HG03565 (cell line): ENCODE measurements at regions not wholly inside any gene's neighbourhood (a gene's known extent, or its start where the extent isn't known, plus 50 kb on each side); places are given as distances from the start of the nearest gene placed in this dataset.
"Not testable (repeated sequence)": the region's sequence is repeated elsewhere in the genome, so short reads cannot be mapped to it uniquely, and the experiment has no call there.

Experiments used
- ATAC-seq: cut with Tn5 transposase; IDR thresholded peaks from one replicate; pipeline ENCODE4 v1.9.1; 2021; ENCODE audit warnings: mild to moderate bottlenecking, moderate library complexity; ENCODE audit not compliant: unreplicated experiment

GRCh38 chrX:40852586-40852985, 117.2 kb upstream of the MED14 start:
- no peak for ATAC-seq

DNA sequence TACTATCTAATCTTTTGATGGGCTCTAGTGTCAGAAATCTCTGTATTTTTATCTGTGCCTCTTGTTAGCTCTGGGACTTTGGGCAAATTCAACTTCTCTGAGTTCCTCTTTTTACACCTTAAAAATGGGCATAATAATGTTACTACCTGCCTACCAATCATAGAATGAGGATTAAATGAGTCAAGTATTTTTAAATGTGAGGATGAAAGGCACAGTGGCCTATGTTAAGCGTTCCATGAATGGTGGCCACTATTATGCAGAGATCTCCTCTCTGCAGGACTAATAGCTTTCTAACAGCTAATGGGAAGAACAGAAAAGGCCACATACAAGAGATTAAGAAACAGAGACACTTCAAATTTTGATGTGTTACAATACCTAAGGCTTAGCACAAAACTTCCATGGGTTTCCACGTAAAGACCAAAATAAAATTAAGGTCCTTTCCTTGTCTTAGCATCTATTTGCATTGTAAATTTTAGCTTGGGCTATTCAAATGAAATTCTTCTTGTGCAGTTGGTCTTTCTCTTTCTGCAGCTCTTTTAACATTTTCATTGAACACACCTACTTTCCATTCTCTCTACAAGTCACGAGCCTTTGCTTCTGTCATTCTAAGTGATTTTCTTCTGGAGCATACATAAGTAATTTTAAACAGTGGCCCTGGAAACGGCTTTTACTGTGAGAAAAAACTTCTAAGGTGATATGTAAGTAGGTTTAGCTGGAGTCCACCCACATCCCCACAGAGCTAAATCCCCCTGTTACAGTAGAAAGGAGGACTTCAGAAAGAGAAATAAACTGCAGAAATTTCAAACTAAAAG, 117.9 kb upstream of the MED14 start:
- ATAC-seq: no peak

DNA sequence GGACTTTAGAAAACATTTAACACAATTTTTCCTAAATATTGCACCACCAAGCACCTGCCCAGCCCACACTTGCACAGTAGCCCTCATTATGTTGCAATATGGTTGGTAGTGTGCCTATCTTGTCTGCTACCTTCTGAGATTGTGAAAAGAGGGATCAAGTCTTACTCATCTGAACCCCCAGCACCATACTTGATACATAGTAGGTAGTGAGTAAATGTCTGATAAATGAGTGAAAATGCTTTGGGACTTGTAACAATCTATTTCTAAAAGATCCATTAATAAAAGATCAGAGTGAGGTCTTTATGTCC, 118.4 kb upstream of the MED14 start:
- no peak for ATAC-seq

- ATAC-seq: no peak
These were observed 118.9 kb upstream of the MED14 start for GRCh38 chrX:40854242-40854641.

DNA sequence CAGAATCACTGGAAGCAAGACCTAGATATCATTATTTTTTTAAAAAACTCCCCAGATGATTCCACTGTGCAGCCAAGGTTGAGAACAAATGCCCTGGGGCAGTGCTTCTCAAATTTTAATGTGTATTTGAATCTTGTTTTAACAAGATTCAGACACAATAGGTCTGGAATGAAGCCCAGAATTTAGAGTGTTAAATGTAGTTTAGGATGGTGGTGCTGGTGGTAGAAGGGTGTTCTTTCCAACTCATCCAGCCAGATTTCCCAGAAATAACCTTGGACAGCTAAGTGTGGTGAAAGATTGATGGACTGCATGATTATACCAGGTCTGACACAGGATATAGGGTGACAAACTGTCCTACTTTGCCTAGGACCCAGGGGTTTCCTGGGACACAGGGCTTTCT, 120.1 kb upstream of the MED14 start:
- no peak for ATAC-seq

DNA sequence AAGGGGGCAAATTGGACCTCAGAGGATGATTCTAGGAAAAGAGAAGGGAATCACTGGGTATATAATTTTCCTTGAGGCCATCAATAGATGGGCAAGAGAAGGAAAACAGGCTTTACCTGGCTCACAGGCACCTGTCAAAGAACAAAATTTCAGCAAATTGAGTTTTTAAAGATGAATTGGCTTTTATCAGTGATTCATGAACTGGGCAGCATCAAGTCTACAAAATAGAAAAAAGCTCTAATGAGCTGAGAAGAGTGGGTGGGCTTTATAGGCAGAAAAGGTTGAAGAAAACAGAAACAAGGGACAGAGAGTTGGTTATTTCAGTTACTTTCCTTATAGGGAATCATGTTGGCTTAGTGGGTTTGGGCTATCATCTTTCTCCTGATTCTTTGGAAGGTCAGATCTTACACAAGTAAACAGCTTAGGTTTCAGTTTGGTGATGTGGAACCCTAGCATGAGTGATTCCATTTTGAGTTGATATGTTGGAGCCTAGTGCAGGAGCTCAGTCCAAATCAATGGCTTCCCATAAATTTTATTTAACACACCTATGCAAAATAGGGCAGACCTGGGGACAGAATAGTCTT, 120.7 kb upstream of the MED14 start:
- no peak for ATAC-seq

DNA sequence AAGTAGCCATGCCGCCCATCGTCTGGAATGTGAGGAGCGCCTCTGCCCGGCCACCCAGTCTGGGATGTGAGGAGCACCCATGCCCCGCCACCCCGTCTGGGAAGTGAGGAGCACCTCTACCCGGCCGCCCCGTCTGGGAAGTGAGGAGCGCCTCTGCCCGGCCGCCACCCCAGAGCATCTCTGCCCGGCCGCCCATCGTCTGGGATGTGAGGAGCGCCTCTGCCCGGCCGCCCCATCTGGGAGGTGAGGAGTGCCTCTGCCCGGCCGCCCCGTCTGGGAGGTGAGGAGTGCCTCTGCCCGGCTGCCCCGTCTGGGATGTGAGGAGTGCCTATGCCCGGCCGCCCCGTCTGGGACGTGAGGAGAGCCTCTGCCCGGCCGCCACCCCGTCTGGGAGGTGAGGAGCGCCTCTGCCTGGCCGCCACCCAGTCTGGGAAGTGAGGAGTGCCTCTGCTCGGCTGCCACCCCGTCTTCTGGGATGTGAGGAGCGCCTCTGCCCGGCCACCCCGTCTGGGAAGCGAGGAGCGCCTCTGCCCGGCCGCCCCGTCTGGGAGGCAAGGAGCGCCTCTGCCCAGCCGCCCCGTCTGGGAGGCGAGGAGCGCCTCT, 126.7 kb upstream of the MED14 start:
- not testable (repeated sequence) for ATAC-seq

- ATAC-seq: not testable (repeated sequence)
These were observed 127.9 kb upstream of the MED14 start for GRCh38 chrX:40863260-40863659.

- ATAC-seq: no peak
These were observed 128.3 kb upstream of the MED14 start for GRCh38 chrX:40863671-40864070.

DNA sequence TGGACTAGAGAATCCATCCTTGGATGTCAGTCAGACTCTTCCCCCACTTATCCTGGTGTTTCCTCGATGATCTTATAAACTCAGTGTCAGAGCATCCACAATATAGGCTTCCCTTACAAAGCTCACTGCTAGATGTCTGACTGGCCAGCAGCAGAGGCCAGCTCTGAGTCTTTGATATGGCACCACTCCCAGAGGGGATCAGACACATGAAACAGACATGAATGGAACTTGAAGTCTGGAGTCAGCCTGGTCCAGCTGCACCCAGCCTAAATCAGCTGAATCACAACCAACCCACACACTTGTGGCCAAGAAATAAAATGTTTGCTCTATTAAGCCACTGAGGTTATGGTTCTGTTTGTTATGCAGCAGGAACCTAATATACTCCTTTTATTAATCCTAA, 129.6 kb upstream of the MED14 start:
- no peak for ATAC-seq

- no peak for ATAC-seq
These were observed 131.6 kb upstream of the MED14 start for GRCh38 chrX:40866893-40867292.

- ATAC-seq: no peak
These were observed 132.0 kb upstream of the MED14 start for GRCh38 chrX:40867352-40867751.

DNA sequence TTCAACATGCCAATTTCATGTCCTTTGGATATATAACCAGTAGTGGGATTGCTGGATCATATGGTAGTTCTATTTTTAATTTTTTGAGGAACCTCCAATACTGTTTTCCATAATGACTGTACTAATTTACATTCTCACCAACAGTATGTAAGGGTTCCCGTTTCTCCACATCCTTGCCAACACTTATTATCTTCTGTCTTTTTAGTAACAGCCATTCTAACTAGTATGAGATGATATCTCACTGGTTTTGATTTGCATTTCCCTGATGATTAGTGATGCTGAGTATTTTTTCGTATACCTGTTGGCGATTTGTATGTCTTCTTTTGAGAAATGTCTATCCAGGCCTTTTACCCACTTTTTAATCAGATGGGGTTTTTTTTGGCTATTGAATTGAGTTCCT, 133.5 kb upstream of the MED14 start:
- no peak for ATAC-seq

GRCh38 chrX:40870982-40871381, 135.6 kb upstream of the MED14 start:
- not testable (repeated sequence) for ATAC-seq

DNA sequence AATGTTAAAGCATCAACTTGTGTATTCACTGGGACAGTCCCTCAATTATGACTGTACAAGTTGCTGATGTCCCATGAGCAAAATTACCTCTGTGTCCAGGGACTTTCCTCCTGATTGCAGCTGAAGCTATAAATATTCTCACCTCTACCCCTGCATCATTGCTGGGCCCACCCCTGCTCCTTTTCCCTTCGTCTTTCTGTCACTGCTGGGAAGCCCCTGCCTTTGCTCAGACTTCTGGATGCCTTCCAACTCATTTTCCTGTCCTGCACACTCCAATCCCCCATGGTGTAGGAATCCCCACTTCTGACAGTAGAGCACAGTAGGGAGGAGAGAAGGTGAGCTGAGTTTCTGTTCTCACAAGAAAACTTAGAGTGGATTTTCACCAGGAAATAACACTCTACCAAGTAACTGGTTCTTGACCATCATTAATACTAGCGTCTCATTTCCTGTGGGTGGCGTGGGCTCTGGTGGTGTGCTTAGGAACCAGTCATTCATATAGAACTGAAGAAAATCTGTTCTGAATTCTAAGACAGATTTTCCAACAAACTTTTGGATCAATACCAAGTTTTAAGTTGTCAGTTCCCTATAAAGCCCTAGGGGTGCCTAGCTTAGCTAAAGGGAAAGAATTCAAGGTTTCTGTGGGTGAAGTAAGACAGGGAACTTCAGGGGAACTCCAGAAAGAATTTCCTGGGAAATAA, 136.2 kb upstream of the MED14 start:
- ATAC-seq: peak; percentile 69

DNA sequence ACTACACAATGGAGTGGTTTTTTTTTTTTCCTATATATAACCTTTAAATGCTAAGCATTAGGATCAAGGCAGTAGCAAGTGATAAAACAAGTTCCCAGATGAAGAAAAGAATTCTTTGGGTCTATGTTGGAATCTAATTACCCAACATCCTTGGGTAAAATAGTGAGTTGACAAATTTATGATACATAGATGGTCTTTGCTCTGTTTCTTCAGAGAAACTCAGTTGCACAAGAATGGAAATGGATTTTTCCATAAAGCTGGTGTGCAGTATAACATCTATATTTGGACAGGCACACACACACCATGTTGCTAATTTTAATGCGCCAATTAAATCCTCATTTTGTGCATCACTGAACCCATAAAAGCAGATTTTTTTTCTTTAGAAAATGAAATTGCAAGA, 137.0 kb upstream of the MED14 start:
- no peak for ATAC-seq

- ATAC-seq: no peak
These were observed 140.1 kb upstream of the MED14 start for GRCh38 chrX:40875476-40875875.

GRCh38 chrX:40877887-40878286, 142.5 kb upstream of the MED14 start:
- ATAC-seq: no peak

- no peak for ATAC-seq
These were observed 143.4 kb upstream of the MED14 start for GRCh38 chrX:40878766-40879165.

DNA sequence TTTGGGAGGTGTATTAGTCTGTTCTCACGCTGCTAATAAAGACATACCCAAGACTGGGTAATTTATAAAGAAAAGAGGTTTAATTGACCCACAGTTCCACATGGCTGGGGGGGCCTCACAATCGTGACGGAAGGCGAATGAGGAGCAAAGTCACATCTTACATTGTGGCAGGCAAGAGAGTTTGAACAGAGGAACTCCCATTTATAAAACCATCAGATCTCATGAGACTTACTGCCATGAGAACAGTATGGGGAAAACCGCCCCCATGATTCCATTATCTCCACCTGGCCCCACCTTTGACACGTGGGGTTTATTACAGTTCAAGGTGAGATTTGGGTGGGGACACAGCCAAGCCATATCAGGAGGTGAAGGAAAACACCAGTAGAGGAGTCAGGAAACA, 143.8 kb upstream of the MED14 start:
- ATAC-seq: not testable (repeated sequence)

GRCh38 chrX:40880712-40881111, 145.4 kb upstream of the MED14 start:
- ATAC-seq: no peak
